ENCODE measurements at regions not wholly inside any gene's neighbourhood (a gene's known extent, or its start where the extent isn't known, plus 50 kb on each side); places are given as distances from the start of the nearest gene placed in this dataset.

DNA sequence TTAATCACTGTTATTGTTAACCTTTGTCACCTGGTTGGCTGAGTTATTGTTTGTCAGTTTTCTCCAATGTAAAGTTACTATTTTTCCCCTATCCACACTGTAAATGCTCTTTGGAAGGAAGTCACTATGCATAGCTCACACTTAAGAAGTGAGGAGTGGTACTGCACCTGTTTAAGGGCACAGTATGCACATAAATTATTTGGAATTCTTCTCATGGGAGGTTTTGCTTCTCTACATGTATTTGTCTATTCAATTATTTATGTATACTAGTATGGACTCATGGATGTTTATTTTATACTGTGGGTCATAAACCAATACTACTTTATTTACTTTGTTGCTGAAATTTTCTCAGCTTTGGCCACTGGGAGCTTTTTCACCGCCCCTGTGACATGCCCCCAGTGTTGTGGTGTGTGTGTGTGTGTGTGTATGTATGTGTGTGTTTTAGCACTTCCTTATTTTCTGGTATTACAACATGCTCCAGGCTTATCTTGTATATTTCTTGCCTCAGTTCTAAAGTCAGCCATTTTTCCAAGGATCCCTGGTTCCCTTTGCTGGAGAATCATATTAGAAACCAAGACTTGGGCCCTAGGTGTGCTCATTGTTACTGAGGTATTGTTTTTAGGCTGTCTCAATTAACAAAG lies 290.5 kb downstream of the KBTBD8 start:
- intact Hi-C loops (cut with DNase I; ENCODE audit: low total_unique reads): no loop called here
- DNase-seq (ENCODE audit: low spot score in 2 of 2): no peak
- H3K4me3 ChIP-seq (ENCODE audit: low read depth, poor library complexity, severe bottlenecking): no peak overlapping the region
- WGBS, 2 donors: 61 to 62% methylated on average over 1 of the region's 1 CpG
- no peak for TF ChIP-seq POLR2A (IDR thresholded peaks at IDR 0.05)
- TF ChIP-seq, protein P1, sequence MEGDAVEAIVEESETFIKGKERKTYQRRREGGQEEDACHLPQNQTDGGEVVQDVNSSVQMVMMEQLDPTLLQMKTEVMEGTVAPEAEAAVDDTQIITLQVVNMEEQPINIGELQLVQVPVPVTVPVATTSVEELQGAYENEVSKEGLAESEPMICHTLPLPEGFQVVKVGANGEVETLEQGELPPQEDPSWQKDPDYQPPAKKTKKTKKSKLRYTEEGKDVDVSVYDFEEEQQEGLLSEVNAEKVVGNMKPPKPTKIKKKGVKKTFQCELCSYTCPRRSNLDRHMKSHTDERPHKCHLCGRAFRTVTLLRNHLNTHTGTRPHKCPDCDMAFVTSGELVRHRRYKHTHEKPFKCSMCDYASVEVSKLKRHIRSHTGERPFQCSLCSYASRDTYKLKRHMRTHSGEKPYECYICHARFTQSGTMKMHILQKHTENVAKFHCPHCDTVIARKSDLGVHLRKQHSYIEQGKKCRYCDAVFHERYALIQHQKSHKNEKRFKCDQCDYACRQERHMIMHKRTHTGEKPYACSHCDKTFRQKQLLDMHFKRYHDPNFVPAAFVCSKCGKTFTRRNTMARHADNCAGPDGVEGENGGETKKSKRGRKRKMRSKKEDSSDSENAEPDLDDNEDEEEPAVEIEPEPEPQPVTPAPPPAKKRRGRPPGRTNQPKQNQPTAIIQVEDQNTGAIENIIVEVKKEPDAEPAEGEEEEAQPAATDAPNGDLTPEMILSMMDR (IDR thresholded peaks at IDR 0.05): no peak

- intact Hi-C loops (cut with DNase I; ENCODE audit: low total_unique reads): no loop called here
- DNase-seq (ENCODE audit: low spot score in 2 of 2): no peak
- WGBS, 2 donors: 83 to 89% methylated on average over 1 of the region's 1 CpG
- no peak for TF ChIP-seq POLR2A (IDR thresholded peaks at IDR 0.05)
- TF ChIP-seq, protein P1 (IDR thresholded peaks at IDR 0.05): no peak
- no peak overlapping the region for H3K4me3 ChIP-seq (ENCODE audit: low read depth, poor library complexity, severe bottlenecking)
Measured at GRCh38 chr3:67289626-67290025, 291.5 kb downstream of the KBTBD8 start.

DNA sequence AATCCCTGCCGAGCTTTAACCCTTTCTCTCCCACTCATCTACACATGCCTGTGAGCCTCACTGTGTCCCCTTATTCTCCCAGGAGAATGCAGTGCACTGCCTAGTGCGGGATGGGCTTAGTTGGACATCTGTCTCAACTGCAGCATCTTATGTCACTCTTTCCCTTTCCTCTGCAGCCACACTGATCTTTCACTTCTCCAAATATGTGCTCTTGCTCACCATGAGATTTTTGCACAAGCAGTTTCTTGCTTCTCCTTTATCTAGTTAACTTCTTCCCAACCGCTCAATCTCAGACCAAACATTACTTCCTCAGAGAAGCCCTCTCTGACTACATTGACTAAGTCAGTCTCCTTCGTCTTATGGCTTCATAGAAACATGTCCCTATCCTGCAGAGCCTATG lies 292.3 kb downstream of the KBTBD8 start:
- WGBS, 2 donors: 80 to 81% methylated on average over 4 of the region's 4 CpGs
- intact Hi-C loops (cut with DNase I; ENCODE audit: low total_unique reads): no loop called here
- H3K4me3 ChIP-seq (ENCODE audit: low read depth, poor library complexity, severe bottlenecking): no peak overlapping the region
- TF ChIP-seq, protein P1 (IDR thresholded peaks at IDR 0.05): no peak
- no peak for TF ChIP-seq POLR2A (IDR thresholded peaks at IDR 0.05)
- DNase-seq (ENCODE audit: low spot score in 2 of 2): peak in 1 of 2 donors; percentile 16

DNA sequence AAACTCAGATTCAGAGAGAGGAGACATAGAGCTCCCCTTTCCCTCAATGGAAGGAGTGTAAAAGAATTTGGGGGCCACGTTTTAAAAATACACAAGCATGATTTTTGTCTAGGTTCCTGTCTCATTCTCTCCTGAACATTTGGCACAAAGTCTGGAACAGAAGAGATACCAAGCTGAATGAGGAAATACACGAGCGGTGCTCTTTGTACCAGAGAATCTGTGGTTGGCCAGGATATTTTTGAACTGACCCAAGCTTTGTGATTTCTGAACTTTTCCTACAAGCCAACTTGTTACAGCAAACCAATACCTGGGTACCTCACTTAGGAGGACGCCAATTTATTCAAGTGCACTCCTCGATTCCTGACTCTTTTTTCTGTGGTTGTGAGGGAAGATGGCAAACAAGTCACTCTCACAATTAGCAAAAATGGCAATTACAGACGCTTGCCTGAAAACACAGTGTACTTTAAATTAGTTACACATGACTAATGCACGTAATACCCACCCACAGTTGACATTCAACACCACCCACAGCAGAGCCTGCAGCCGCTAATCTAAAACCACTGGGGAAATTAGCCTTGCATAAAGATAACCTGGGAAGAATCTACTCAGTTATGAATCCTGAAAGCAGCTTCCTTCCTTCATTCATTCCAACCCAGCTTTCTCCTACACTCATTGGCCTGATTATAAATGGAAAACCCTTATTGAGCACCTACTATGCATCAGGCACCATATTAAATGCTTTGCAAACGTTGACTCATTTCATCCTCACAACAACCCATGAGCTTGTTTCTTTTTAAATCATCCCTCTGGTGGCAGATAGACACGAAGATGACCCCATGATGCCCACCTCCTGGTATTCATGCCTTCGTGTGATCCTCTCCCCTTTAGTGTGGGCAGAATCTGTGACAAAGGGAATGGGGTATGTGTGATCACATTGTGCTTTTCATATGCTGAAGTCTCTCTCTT lies 293.5 kb downstream of the KBTBD8 start:
- WGBS, 2 donors: 64 to 66% methylated on average over 11 of the region's 11 CpGs
- TF ChIP-seq, protein P1 (IDR thresholded peaks at IDR 0.05): no peak
- no peak for TF ChIP-seq POLR2A (IDR thresholded peaks at IDR 0.05)
- no peak overlapping the region for H3K4me3 ChIP-seq (ENCODE audit: low read depth, poor library complexity, severe bottlenecking)
- no peak for DNase-seq (ENCODE audit: low spot score in 2 of 2)
- intact Hi-C loops (cut with DNase I; ENCODE audit: low total_unique reads): no loop called here

DNA sequence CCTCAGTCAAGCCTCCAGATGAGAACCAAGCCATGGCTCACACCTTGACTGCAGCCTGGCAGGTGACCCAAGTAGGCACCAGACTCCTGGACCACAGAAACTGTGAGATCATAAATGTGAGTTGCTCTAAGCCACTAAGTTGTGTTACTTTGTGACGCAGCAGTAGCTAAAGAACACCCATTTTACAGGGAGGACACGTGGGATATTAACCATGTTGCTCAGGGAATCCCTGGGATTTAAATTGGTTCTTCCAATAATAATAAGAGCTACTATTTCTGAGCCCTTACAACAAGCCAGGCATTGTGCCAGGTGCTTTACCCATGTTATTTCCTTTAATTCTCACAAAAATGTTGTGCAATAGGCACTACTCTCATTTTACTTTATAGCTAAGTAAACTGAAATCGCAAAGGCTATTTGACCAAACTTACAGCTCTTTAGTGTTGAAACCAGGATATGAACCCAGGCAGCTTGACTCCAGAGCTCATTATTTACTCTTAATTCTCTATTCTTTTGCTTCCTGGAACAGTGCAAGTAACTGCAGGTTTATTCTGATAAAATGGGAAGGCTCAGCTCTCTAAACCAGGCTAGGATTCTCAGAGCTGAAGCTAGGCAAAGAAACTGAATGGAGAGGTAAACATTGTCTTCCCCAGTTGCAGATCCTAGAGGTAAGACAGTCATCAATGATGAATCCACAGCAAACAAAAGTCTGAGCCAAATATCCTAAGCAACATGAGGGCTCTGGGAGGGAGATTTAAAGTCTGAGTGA lies 294.4 kb downstream of the KBTBD8 start:
- 65 to 69% methylated on average over 3 of the region's 3 CpGs for WGBS, 2 donors
- intact Hi-C loops (cut with DNase I; ENCODE audit: low total_unique reads): no loop called here
- TF ChIP-seq, protein P1 (IDR thresholded peaks at IDR 0.05): no peak
- TF ChIP-seq POLR2A (IDR thresholded peaks at IDR 0.05): no peak
- no peak for DNase-seq (ENCODE audit: low spot score in 2 of 2)
- no peak overlapping the region for H3K4me3 ChIP-seq (ENCODE audit: low read depth, poor library complexity, severe bottlenecking)

Data from lower leg skin (tissue), 4 donors.